ENCODE measurements at regions not wholly inside any gene's neighbourhood (a gene's known extent, or its start where the extent isn't known, plus 50 kb on each side); places are given as distances from the start of the nearest gene placed in this dataset.

DNA sequence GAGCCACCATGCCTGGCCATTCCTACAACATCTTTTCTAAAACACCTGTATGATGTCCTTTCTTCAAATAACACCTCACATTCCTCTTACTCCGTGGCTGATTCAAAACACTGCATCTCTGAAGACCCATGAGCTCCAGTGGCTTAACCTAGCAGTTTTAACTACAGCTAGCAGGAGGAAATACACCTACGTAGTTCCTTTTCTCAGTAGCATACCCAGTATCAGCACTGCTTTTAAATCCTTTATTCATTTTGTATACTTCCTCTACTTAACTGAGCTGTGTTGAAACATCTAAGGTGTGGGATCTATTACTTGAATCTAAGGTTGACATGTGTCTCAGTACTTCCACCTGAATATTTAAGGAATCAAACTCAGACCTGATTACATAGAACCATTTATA is 113.6 kb upstream of the CCDC28A start:
- TF ChIP-seq MEIS2 (CRISPR knock-in tag; IDR thresholded peaks at IDR 0.05): no peak
- no peak for TF ChIP-seq MIXL1 (CRISPR knock-in tag; IDR thresholded peaks at IDR 0.05)
- no peak for TF ChIP-seq ZNF350 (CRISPR knock-in tag; IDR thresholded peaks at IDR 0.05; ENCODE audit: borderline replicate concordance, low read depth)
- no peak for TF ChIP-seq CREB1 (IDR thresholded peaks at IDR 0.05)
- no peak for TF ChIP-seq CREB1 (CRISPR knock-in tag; IDR thresholded peaks at IDR 0.05)
- TF ChIP-seq SRF (IDR thresholded peaks at IDR 0.05; ENCODE audit: low read depth, low read length): no peak
- no peak for TF ChIP-seq EP300 (IDR thresholded peaks at IDR 0.05; ENCODE audit: low read depth in 2 of 2, low read length in 2 of 2)
- TF ChIP-seq EP300 (CRISPR knock-in tag; IDR thresholded peaks at IDR 0.05; ENCODE audit: borderline replicate concordance): no peak
- TF ChIP-seq, protein P1, sequence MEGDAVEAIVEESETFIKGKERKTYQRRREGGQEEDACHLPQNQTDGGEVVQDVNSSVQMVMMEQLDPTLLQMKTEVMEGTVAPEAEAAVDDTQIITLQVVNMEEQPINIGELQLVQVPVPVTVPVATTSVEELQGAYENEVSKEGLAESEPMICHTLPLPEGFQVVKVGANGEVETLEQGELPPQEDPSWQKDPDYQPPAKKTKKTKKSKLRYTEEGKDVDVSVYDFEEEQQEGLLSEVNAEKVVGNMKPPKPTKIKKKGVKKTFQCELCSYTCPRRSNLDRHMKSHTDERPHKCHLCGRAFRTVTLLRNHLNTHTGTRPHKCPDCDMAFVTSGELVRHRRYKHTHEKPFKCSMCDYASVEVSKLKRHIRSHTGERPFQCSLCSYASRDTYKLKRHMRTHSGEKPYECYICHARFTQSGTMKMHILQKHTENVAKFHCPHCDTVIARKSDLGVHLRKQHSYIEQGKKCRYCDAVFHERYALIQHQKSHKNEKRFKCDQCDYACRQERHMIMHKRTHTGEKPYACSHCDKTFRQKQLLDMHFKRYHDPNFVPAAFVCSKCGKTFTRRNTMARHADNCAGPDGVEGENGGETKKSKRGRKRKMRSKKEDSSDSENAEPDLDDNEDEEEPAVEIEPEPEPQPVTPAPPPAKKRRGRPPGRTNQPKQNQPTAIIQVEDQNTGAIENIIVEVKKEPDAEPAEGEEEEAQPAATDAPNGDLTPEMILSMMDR (CRISPR knock-in tag; IDR thresholded peaks at IDR 0.05): no peak
- no peak for TF ChIP-seq GPN1 (CRISPR knock-in tag; IDR thresholded peaks at IDR 0.05; ENCODE audit: borderline replicate concordance)
- TF ChIP-seq MYNN (CRISPR knock-in tag; IDR thresholded peaks at IDR 0.05; ENCODE audit: low read depth): no peak
- TF ChIP-seq NR1H2 (CRISPR knock-in tag; IDR thresholded peaks at IDR 0.05; ENCODE audit: borderline replicate concordance, low read depth): no peak
- TF ChIP-seq MAFG (CRISPR knock-in tag; IDR thresholded peaks at IDR 0.05): no peak
- no peak for TF ChIP-seq FOXM1 (CRISPR knock-in tag; IDR thresholded peaks at IDR 0.05)
